ENCODE measurements at regions not wholly inside any gene's neighbourhood (a gene's known extent, or its start where the extent isn't known, plus 50 kb on each side); places are given as distances from the start of the nearest gene placed in this dataset.

- no peaks in the 10 kb centered on the region for H3K36me3 ChIP-seq (ENCODE audit: control insufficient read depth in 2 of 2, insufficient read depth in 2 of 2, low read length in 1 of 2)
- TF ChIP-seq HDAC2 (IDR thresholded peaks at IDR 0.05) (no peak), USF2 (IDR thresholded peaks at IDR 0.05; ENCODE audit: borderline replicate concordance, low read depth, low read length) (no peak), EZH2 (IDR thresholded peaks at IDR 0.05; ENCODE audit: borderline replicate concordance, control insufficient read depth, low read depth, low read length) (no peak), RAD21 (IDR thresholded peaks at IDR 0.05; ENCODE audit: insufficient read depth, low read depth, low read length) (no peak)
- ChIA-PET SMC1A (ENCODE audit: uncharacterized antibody, unreplicated experiment) (no interaction called here), RAD21 (ENCODE audit: unreplicated experiment) (no interaction called here), CTCF (interaction anchor here (1.3 kb wide), 1 partner anchor 34 kb away, joined by 3 read pairs; no protein-coding TSS in a partner anchor), POLR2A (no interaction called here)
- H2AFZ ChIP-seq (ENCODE audit: control insufficient read depth, low read depth, low read length): no peak overlapping the region; the same call in 1 of the 2 replicates
- H3K9me3 ChIP-seq (replicated peaks; ENCODE audit: control insufficient read depth, insufficient read depth, low read length): no peaks in the 10 kb centered on the region
- no peak overlapping the region for H3K4me3 ChIP-seq
- 2% methylated on average over 3 of the region's 3 CpGs for WGBS (ENCODE audit: insufficient coverage, insufficient replicate concordance, low lambda C conversion rate, missing lambda C conversion rate)
- FAIRE-seq: no peak
- H3K4me1 ChIP-seq (ENCODE audit: control insufficient read depth, insufficient read depth, low read length): no peaks in the 10 kb centered on the region
- intact Hi-C loops (cut with micrococcal nuclease; ENCODE audit: unreplicated experiment) (no loop called here), in situ Hi-C loops (cut with MboI) (no loop called here)
- H3K4me2 ChIP-seq (ENCODE audit: control insufficient read depth, insufficient read depth): no peak overlapping the region
- H3K27ac ChIP-seq (ENCODE audit: control insufficient read depth, insufficient read depth): no peak overlapping the region
- DNase-seq (ENCODE audit: low read depth, low spot score): no peak
- no TSS peak for BruUV-seq (replicated peaks)
- H4K20me1 ChIP-seq (ENCODE audit: control insufficient read depth, insufficient read depth): no peaks in the 10 kb centered on the region
- ATAC-seq: no peak
- no peaks in the 10 kb centered on the region for H3K79me2 ChIP-seq (ENCODE audit: control insufficient read depth, insufficient read depth, low read length)
- H3K9ac ChIP-seq (ENCODE audit: control insufficient read depth, insufficient read depth, low read length): no peak overlapping the region
- H3K27me3 ChIP-seq (replicated peaks in 1 of 2; ENCODE audit: control insufficient read depth in 2 of 2, insufficient read depth in 2 of 2, low read length in 1 of 2): no peaks in the 10 kb centered on the region
These were observed 205.9 kb downstream of the HACE1 start for GRCh38 chr6:104653781-104654180.

- H3K79me2 ChIP-seq (ENCODE audit: control insufficient read depth, insufficient read depth, low read length): no peaks in the 10 kb centered on the region
- H3K27ac ChIP-seq (ENCODE audit: control insufficient read depth, insufficient read depth): no peak overlapping the region
- ChIA-PET SMC1A (ENCODE audit: uncharacterized antibody, unreplicated experiment) (interaction anchor here (1.2 kb wide), 1 partner anchor 13 kb away, joined by 3 read pairs; no protein-coding TSS in a partner anchor), RAD21 (ENCODE audit: unreplicated experiment) (no interaction called here), POLR2A (no interaction called here), CTCF (no interaction called here)
- ATAC-seq (no peak), FAIRE-seq (no peak), DNase-seq (ENCODE audit: low read depth, low spot score) (no peak)
- intact Hi-C loops (cut with micrococcal nuclease; ENCODE audit: unreplicated experiment): no loop called here
- BruUV-seq (replicated peaks): no TSS peak
- H3K4me2 ChIP-seq (ENCODE audit: control insufficient read depth, insufficient read depth): no peak overlapping the region
- H3K9me3 ChIP-seq (replicated peaks; ENCODE audit: control insufficient read depth, insufficient read depth, low read length): no peaks in the 10 kb centered on the region
- WGBS (ENCODE audit: insufficient coverage, insufficient replicate concordance, low lambda C conversion rate, missing lambda C conversion rate): 6% methylated on average over 1 of the region's 1 CpG
- no peaks in the 10 kb centered on the region for H3K4me1 ChIP-seq (ENCODE audit: control insufficient read depth, insufficient read depth, low read length)
- H3K36me3 ChIP-seq (ENCODE audit: control insufficient read depth in 2 of 2, insufficient read depth in 2 of 2, low read length in 1 of 2): no peaks in the 10 kb centered on the region
- no peak overlapping the region for H2AFZ ChIP-seq (ENCODE audit: control insufficient read depth, low read depth, low read length)
- H3K9ac ChIP-seq (ENCODE audit: control insufficient read depth, insufficient read depth, low read length): no peak overlapping the region
- H3K4me3 ChIP-seq: no peak overlapping the region
- no peaks in the 10 kb centered on the region for H4K20me1 ChIP-seq (ENCODE audit: control insufficient read depth, insufficient read depth)
- no peaks in the 10 kb centered on the region for H3K27me3 ChIP-seq (replicated peaks in 1 of 2; ENCODE audit: control insufficient read depth in 2 of 2, insufficient read depth in 2 of 2, low read length in 1 of 2)
- in situ Hi-C loops (cut with MboI): no loop called here
- TF ChIP-seq PRDM15 (CRISPR knock-in tag; IDR thresholded peaks at IDR 0.05) (no peak), GABPA (IDR thresholded peaks at IDR 0.05; ENCODE audit: low read depth) (no peak), ATF3 (IDR thresholded peaks at IDR 0.05; ENCODE audit: borderline replicate concordance, extremely low read depth, low read depth, low read length) (no peak), POLR2AphosphoS5 (IDR thresholded peaks at IDR 0.05; ENCODE audit: low read length) (no peak), STAT3 (IDR thresholded peaks at IDR 0.05; ENCODE audit: low read depth, low read length) (no peak), CTCF (IDR thresholded peaks at IDR 0.05 in 2 of 3, conservative IDR thresholded peaks at IDR 0.05 in 1 of 3; ENCODE audit: control insufficient read depth in 2 of 3, extremely low read depth in 1 of 3, insufficient read depth in 1 of 3, low read depth in 3 of 3, low read length in 3 of 3) (no peak), MTA2 (IDR thresholded peaks at IDR 0.05; ENCODE audit: low read depth) (no peak)
These were observed 211.4 kb downstream of the HACE1 start for GRCh38 chr6:104648347-104648746.
